ENCODE measurements at regions not wholly inside any gene's neighbourhood (a gene's known extent, or its start where the extent isn't known, plus 50 kb on each side); places are given as distances from the start of the nearest gene placed in this dataset.

DNA sequence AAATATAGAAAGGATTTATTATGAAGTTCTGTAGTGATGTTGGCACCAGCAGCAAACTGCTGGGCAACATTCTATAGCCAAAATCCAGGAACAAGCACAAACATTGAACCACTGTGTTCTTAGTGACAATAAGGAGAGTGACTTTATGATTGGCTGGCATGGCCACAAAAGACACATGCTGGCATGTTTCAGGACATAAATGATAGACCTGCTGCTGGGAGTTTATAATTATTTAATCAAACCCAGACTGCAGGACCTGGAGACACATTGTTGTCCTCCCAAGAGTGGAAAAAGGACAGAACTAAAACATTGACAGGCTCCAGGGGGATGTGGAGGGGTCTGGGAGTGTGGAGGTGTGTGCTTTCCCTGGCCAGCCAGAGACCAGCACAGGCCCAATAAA, 255.3 kb upstream of the LRTM1 start:
- TF ChIP-seq, protein P1, sequence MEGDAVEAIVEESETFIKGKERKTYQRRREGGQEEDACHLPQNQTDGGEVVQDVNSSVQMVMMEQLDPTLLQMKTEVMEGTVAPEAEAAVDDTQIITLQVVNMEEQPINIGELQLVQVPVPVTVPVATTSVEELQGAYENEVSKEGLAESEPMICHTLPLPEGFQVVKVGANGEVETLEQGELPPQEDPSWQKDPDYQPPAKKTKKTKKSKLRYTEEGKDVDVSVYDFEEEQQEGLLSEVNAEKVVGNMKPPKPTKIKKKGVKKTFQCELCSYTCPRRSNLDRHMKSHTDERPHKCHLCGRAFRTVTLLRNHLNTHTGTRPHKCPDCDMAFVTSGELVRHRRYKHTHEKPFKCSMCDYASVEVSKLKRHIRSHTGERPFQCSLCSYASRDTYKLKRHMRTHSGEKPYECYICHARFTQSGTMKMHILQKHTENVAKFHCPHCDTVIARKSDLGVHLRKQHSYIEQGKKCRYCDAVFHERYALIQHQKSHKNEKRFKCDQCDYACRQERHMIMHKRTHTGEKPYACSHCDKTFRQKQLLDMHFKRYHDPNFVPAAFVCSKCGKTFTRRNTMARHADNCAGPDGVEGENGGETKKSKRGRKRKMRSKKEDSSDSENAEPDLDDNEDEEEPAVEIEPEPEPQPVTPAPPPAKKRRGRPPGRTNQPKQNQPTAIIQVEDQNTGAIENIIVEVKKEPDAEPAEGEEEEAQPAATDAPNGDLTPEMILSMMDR (IDR thresholded peaks at IDR 0.05), result no peak
- TF ChIP-seq POLR2AphosphoS5 (IDR thresholded peaks at IDR 0.05) (no peak), EP300 (IDR thresholded peaks at IDR 0.05; ENCODE audit: low read depth) (no peak), POLR2A (IDR thresholded peaks at IDR 0.05) (no peak)
